Glomerular visceral epithelial cell (primary cell): ENCODE measurements at regions not wholly inside any gene's neighbourhood (a gene's known extent, or its start where the extent isn't known, plus 50 kb on each side); places are given as distances from the start of the nearest gene placed in this dataset.
"Not testable (repeated sequence)": the region's sequence is repeated elsewhere in the genome, so short reads cannot be mapped to it uniquely, and the experiment has no call there.

Source experiments
- DNase-seq: peaks from one replicate; pipeline ENCODE4 v3.0.0-alpha.2; 2016; ENCODE audit errors: extremely low spot score

GRCh38 chr14:21915826-21916225, 242.2 kb upstream of the OR4E1 start:
- no peak for DNase-seq

- peak; percentile 44 for DNase-seq
Observed at GRCh38 chr14:21913759-21914158, 240.1 kb upstream of the OR4E1 start.

DNA sequence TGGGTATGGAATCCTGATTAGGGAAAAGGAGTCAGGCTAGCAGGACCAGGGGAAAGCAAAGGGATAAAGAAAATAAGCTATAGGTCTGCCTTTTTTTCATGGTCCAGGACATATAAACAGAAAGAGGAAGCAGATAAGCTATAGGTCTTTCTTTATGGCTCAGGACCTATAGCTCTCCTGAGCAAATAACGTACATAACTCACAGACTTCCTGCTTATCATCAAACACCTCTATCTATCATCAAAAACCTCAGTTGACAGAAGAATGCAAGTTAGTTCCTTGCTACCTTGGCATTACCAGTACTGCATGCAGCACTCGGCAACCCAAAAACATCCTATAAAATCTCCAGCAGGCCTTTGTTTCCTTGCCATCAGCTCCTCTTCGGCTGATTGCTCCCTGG, 238.7 kb upstream of the OR4E1 start:
- no peak for DNase-seq

DNA sequence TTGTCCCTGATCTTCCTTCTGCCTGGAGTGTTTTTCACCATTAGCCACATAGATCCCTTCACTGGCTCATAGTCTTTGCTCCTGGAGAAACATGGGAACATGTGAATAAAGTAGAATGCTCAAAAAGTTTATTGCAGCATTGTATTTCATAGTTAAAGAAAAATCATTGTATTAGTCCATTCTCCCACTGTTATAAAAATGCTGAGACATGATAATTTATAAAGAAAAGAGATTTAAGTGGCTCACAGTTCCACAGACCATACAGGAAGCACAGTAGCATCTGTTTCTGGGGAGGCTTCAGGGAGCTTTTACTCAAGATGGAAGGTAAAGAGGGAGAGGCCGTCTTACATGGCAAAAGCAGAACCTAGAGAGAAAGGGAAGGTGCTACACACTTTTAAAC, 238.3 kb upstream of the OR4E1 start:
- DNase-seq = no peak

DNA sequence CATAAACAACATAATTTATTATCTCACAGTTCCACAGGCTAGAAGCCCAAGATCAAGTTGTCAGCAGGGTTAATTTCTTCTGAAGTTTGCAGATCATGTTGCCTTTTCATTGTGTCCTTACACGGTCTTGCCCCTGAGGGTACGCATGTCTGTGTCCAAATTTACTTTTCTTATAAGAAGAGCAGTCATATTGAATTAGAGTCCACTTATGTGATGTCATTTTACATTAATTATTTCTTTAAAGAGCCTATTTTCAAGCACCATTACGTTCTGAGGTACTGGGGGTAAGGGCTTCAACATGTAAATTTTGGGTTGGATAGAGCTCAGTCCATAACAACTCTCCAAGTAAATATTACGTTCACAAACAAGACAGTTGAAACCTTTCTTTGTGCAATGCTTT, 236.6 kb upstream of the OR4E1 start:
- DNase-seq = no peak

- no peak for DNase-seq
Observed at GRCh38 chr14:21902561-21903181, 229.1 kb upstream of the OR4E1 start.

- not testable (repeated sequence) for DNase-seq
Observed at GRCh38 chr14:21894898-21895194, 221.2 kb upstream of the OR4E1 start.

DNA sequence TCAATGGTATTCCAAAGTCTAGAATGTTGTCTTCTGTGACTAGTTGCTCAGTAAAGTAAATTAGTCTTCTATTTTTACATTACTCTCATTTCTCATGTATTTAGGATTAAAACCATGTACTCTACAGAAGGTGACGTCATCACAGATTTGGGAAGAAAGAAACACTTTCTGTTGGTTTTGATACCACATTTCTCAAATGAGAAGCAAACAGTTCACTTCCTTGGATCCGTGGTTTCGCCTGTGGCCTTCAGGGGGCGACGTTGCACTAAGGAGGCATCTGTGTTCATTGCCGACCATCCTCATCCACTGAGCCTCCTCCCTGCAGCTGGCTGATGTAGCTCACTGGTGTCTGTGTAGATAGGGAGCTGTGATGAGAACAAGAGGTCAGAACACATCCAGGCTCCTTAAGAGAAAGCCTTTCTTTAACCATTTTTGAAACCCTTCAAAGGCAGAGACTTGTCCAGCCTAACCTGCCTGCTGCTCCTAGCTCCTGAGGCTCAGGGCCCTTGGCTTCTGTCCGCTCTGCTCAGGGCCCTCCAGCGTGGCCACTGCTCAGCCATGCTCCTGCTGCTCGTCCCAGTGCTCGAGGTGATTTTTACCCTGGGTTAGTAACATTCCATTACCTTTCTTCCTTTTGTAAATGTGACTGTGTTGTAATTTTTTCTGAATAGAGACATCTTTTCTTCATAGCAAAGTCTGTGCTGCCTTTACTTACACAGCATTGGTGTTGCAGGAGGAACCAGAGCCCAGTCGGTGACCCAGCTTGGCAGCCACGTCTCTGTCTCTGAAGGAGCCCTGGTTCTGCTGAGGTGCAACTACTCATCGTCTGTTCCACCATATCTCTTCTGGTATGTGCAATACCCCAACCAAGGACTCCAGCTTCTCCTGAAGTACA, 220.6 kb upstream of the OR4E1 start:
- no peak for DNase-seq

GRCh38 chr14:21891921-21892320, 218.3 kb upstream of the OR4E1 start:
- DNase-seq = no peak

DNA sequence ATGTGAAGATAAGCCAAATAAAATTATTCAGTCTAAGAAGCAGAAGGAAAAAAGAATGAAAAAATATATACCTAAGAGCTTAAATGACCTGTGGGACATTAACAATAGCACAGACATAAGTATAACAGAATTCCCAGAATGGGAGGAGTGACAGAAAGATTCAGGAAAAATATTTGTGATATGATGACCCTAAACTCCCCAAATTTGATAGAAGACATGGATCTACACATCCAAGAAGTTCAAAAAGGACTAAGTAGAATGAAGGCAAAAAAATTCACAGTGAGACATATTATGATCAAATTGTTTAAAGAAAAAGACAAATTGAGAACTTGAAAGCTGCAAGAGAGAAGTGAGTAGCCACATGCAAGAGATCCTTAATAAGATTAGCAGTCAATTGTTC, 211.4 kb upstream of the OR4E1 start:
- DNase-seq = no peak

GRCh38 chr14:21882226-21882625, 208.6 kb upstream of the OR4E1 start:
- no peak for DNase-seq

DNA sequence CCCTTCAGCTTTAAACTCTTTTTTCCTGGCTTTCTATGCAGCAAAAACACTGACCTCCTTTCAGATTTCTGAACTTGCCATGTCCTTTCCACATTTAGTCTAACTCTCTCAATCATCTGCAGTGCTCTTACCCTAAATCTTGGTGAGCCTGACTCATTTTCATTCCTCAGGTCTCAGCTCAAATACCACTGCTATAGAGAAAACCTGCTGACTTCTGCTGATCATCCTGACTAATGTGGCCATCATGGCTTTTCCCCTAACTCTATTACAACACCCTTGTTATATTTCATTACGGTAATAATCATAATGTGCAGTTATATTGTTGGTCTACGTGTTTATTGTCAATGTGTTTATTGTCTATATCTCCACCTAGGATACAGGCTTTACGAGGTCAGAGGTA, 207.3 kb upstream of the OR4E1 start:
- no peak for DNase-seq

DNA sequence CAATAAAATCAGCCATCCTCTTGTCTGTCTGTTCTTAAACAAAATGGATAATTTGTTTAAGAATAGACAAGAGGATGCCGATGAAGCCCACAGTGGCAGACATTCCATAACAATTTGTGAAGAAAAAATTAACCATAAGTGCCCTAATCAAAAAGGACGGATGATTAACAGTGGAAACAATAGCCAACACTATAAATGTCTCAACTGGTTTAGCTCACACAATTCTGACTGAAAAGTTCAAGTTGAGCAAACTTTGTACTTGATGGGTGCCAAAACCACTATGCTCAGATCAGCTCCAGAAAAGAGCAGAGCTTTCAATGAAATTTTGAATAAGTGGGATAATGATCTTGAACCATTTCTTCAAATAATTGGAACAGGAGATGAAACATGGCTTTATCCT, 202.2 kb upstream of the OR4E1 start:
- no peak for DNase-seq

DNA sequence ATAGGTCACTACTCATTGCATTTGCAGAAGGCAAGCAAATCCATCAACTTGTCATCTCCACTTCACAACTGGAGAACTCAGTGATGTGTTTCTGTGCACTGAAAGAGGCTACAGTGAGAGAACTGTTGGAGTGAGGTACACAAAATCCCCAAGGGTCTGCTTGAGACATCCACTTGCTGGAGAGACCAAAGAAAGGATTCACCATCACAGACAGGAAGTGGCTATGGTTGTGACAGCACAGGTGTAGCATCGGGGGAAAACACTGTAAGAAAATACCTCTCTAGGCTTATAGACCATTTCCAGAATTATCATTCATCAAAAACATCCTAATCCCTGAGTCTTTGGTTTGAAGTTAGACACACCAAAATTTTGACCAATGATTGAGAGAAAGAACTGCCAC, 201.3 kb upstream of the OR4E1 start:
- no peak for DNase-seq

- no peak for DNase-seq
Observed at GRCh38 chr14:21874167-21874566, 200.5 kb upstream of the OR4E1 start.

- peak; percentile 30 for DNase-seq
Observed at GRCh38 chr14:21868442-21869046, 194.9 kb upstream of the OR4E1 start.

GRCh38 chr14:21867541-21867940, 193.9 kb upstream of the OR4E1 start:
- DNase-seq = no peak

- no peak for DNase-seq
Observed at GRCh38 chr14:21866479-21866878, 192.9 kb upstream of the OR4E1 start.

DNA sequence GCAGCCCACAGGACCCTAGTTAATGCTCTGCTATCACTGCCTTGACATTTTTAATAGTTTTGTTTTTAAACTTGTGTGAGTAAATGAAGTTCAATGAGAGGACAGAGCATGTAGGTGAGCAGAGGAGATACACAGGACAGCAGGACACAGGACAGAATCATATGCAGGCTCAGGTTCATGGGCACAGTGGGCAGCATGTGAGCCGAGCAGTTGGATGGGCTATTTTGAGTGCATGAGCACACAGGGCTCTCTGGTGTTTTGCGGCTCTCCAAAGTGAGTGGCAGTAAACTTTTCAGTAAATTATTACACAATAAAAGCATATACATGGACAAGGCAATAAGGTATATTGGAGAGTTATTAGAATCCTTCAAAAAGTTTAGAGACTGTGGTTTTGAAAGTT, 189.7 kb upstream of the OR4E1 start:
- DNase-seq = no peak

- no peak for DNase-seq
Observed at GRCh38 chr14:21861153-21861552, 187.5 kb upstream of the OR4E1 start.

GRCh38 chr14:21860172-21860571, 186.6 kb upstream of the OR4E1 start:
- DNase-seq = no peak

GRCh38 chr14:21852775-21853174, 179.2 kb upstream of the OR4E1 start:
- DNase-seq = no peak

DNA sequence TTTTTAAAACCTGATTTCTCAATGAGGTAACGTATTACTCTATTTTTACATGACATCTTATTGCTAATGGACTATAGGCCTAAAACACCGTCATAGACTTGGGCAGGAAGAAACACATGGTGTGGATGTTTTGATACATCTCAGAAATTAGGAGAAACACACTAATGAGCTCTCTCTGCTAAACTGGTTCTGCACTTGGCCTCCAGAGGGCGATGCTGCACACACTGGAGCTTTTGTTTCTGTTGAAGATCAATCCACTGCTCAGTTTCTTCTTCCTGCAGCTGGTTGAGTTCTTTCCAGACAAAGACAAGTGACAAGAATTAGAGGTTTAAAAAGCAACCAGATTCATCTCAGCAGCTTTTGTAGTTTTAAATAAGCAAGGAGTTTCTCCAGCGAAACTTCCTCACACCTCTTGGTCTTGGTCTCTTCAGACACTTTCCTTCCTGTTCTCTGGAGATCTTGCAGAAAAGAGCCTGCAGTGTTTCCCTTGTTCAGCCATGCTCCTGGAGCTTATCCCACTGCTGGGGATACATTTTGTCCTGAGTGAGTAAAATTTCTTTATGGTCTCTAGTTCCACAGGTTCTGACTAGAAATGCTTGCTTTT, 178.5 kb upstream of the OR4E1 start:
- DNase-seq = peak; percentile 19
